Endothelial cell of umbilical vein (primary cell): ENCODE measurements at regions not wholly inside any gene's neighbourhood (a gene's known extent, or its start where the extent isn't known, plus 50 kb on each side); places are given as distances from the start of the nearest gene placed in this dataset.

ENCODE experiments used
- BruUV-seq: library from RNA; stranded (reverse); fragments of 400-500 nt; replicated peaks from 2 replicates; lab custom pipeline; 2021; lab: Mats Ljungman, UMichigan
- CTCF ChIA-PET: fragments of 300-600, 350-600 bp; sonication (Branson Sonifier 250); formaldehyde crosslinking; loops from one replicate; lab custom pipeline; 2021; ENCODE audit warnings: antibody characterized with exemption, inconsistent platforms; lab: Charles Lee
- POLR2A ChIA-PET: fragments of 300-600, 350-600 bp; sonication (Branson Sonifier 250); formaldehyde crosslinking; loops from one replicate; lab custom pipeline; 2021; ENCODE audit warnings: antibody characterized with exemption, inconsistent platforms; lab: Charles Lee
- DNase-seq: peaks from one replicate; pipeline ENCODE4 v3.0.0-alpha.2; 2011; ENCODE audit warnings: low read depth, low spot score
- FAIRE-seq: peaks from 2 replicates; lab custom pipeline; 2011; peaks lifted over from hg19 to GRCh38; lab: Jason Lieb, UNC
- H2AFZ ChIP-seq: 2 replicates; pipeline ENCODE4 v1.6.0; 2012; ENCODE audit warnings: low read depth, low read length, control low read depth, inconsistent platforms
- H3K27ac ChIP-seq: 2 replicates; pipeline ENCODE4 v1.5.1; 2011; ENCODE audit warnings: low read depth, mild to moderate bottlenecking, control low read depth, low read length, moderate library complexity; ENCODE audit not compliant: insufficient read depth
- H3K27me3 ChIP-seq, 2 experiments: 2 replicates each; pipeline versions ENCODE4 v1.6.0 to v1.6.1; 2011; ENCODE audit warnings: low read length in 2 of 2, mixed read lengths in 1 of 2; ENCODE audit not compliant: control insufficient read depth in 2 of 2, insufficient read depth in 2 of 2
- H3K36me3 ChIP-seq, 2 experiments: 2 replicates in 1 of 2; 3 replicates in 1 of 2; pipeline ENCODE4 v1.5.1; 2011; ENCODE audit warnings: low read length in 2 of 2, mild to moderate bottlenecking in 1 of 2, moderate library complexity in 1 of 2; ENCODE audit not compliant: control insufficient read depth in 2 of 2, insufficient read depth in 2 of 2; ENCODE audit errors: extremely low read depth in 1 of 2
- H3K4me1 ChIP-seq: 3 replicates; pipeline ENCODE4 v1.5.1; 2011; ENCODE audit warnings: mild to moderate bottlenecking, low read length; ENCODE audit not compliant: control insufficient read depth, insufficient read depth; ENCODE audit errors: extremely low read depth
- H3K4me2 ChIP-seq: 2 replicates; pipeline ENCODE4 v1.6.1; 2011; ENCODE audit warnings: low read length, control low read depth, mixed read lengths; ENCODE audit not compliant: insufficient read depth
- H3K4me3 ChIP-seq, 3 experiments: fragments of 200-600 bp in 1 of 3; sonication (generic), shearing (Covaris generic) in 1 of 3; replicated peaks in 1 of 3; 2 replicates each; pipeline ENCODE4 v1.5.1; 2011 to 2016; ENCODE audit warnings: control low read depth in 3 of 3, low read length in 3 of 3, mild to moderate bottlenecking in 2 of 3, inconsistent platforms in 1 of 3, low read depth in 1 of 3, moderate library complexity in 1 of 3; ENCODE audit not compliant: insufficient read depth in 1 of 3
- H3K79me2 ChIP-seq: 2 replicates; pipeline ENCODE4 v1.6.0; 2012; ENCODE audit warnings: low read length, inconsistent platforms; ENCODE audit not compliant: control insufficient read depth, insufficient read depth
- H3K9ac ChIP-seq: replicated peaks from 2 replicates; pipeline ENCODE3; 2011; ENCODE audit warnings: low read length, control low read depth; ENCODE audit not compliant: insufficient read depth; ENCODE audit errors: extremely low read depth
- H3K9me1 ChIP-seq: replicated peaks from 3 replicates; pipeline ENCODE4 v1.6.0; 2011; ENCODE audit warnings: mild to moderate bottlenecking, low read length; ENCODE audit not compliant: control insufficient read depth, insufficient read depth; ENCODE audit errors: extremely low read depth
- H3K9me3 ChIP-seq: replicated peaks from 2 replicates; pipeline ENCODE4 v1.5.1; 2012; ENCODE audit warnings: low read length, inconsistent platforms; ENCODE audit not compliant: control insufficient read depth, insufficient read depth
- H4K20me1 ChIP-seq: replicated peaks from 2 replicates; pipeline ENCODE3; 2011; ENCODE audit warnings: mild to moderate bottlenecking, low read length; ENCODE audit not compliant: control insufficient read depth, insufficient read depth; ENCODE audit errors: extremely low read depth
- CTCF ChIP-seq, 2 donors: IDR thresholded peaks; 1 replicate in 1 of 2; 2 replicates in 1 of 2; pipeline ENCODE4 v1.5.1; 2011; ENCODE audit warnings: low read length in 2 of 2, mild to moderate bottlenecking in 2 of 2, moderate library complexity in 2 of 2, control low read depth in 1 of 2, inconsistent platforms in 1 of 2, low read depth in 1 of 2; ENCODE audit not compliant: insufficient read depth in 1 of 2; ENCODE audit errors: extremely low read depth in 1 of 2
- EZH2 ChIP-seq: IDR thresholded peaks from 2 replicates; pipeline ENCODE4 v1.6.1; 2012; ENCODE audit warnings: borderline replicate concordance, low read depth, mild to moderate bottlenecking, moderate library complexity, low read length, inconsistent platforms; ENCODE audit not compliant: severe bottlenecking
- FOS ChIP-seq: IDR thresholded peaks from 2 replicates; pipeline ENCODE4 v1.6.1; 2011; ENCODE audit warnings: mild to moderate bottlenecking, low read length, moderate library complexity, borderline replicate concordance; ENCODE audit not compliant: insufficient read depth
- GATA2 ChIP-seq: IDR thresholded peaks from 2 replicates; pipeline ENCODE4 v1.7.0; 2011; ENCODE audit warnings: low read depth, mild to moderate bottlenecking, moderate library complexity, mixed read lengths, low read length; ENCODE audit not compliant: insufficient read length, insufficient read depth
- JUN ChIP-seq: IDR thresholded peaks from 2 replicates; pipeline ENCODE4 v1.6.1; 2011; ENCODE audit warnings: borderline replicate concordance, low read depth; ENCODE audit not compliant: insufficient read length, insufficient read depth
- MAX ChIP-seq: IDR thresholded peaks from 2 replicates; pipeline ENCODE4 v1.6.1; 2011; ENCODE audit not compliant: insufficient read depth, insufficient read length
- MYC ChIP-seq: IDR thresholded peaks from one replicate; pipeline ENCODE4 v1.6.1; 2011; ENCODE audit warnings: mild to moderate bottlenecking, low read depth, low read length
- POLR2A ChIP-seq: IDR thresholded peaks from 2 replicates; pipeline ENCODE4 v1.6.1; 2012; ENCODE audit warnings: low read depth, mild to moderate bottlenecking, control low read depth, low read length
- POLR2AphosphoS5 ChIP-seq: IDR thresholded peaks from 2 replicates; pipeline ENCODE4 v1.6.1; 2012; ENCODE audit warnings: low read depth, mild to moderate bottlenecking, control low read depth, low read length, moderate library complexity; ENCODE audit not compliant: insufficient read depth
- dilution Hi-C: fragments of 300-500 bp; cut with MboI; formaldehyde crosslinking; loops from one replicate; pipeline ENCODE4 v1.15.0; 2019; ENCODE audit warnings: low sequenced_read_pairs; ENCODE audit not compliant: extremely low pct_ligation_motif_present
- intact Hi-C: fragments of 100-400 bp; cut with micrococcal nuclease; formaldehyde crosslinking; loops from one replicate; pipeline ENCODE4 v1.10.0; 2022

- Histone ChIP-seq H3K27me3 (no peaks in the 10 kb centered on the region), H3K27ac (no peak overlapping the region), H3K9ac (no peak overlapping the region), H3K79me2 (no peaks in the 10 kb centered on the region), H3K4me2 (no peak overlapping the region), H3K4me1 (no peaks in the 10 kb centered on the region), H3K36me3 (no peaks in the 10 kb centered on the region), H4K20me1 (no peaks in the 10 kb centered on the region), H2AFZ (no peak overlapping the region), H3K9me1 (no peaks in the 10 kb centered on the region), H3K4me3 (no peak overlapping the region), H3K9me3 (no peaks in the 10 kb centered on the region)
- TF ChIP-seq FOS (no peak), MAX (no peak), POLR2AphosphoS5 (no peak), CTCF (IDR thresholded peaks at IDR 0.05; ENCODE audit: extremely low read depth in 1 of 2, insufficient read depth in 1 of 2, low read depth in 1 of 2, low read length in 2 of 2) (no peak), GATA2 (no peak), JUN (no peak), EZH2 (no peak), POLR2A (no peak), MYC (no peak)
- intact Hi-C loops (loop anchor here (1.0 kb wide), 1 partner anchor 240 kb away; no protein-coding TSS in a partner anchor), dilution Hi-C loops (no loop called here)
- FAIRE-seq (no peak), DNase-seq (no peak)
- CTCF ChIA-PET: interaction anchor here (1.0 to 3.3 kb wide), 5 partner anchors 23 to 245 kb away, joined by 4 to 22 read pairs (median 6); no protein-coding TSS in a partner anchor
- BruUV-seq: no TSS peak
- POLR2A ChIA-PET: no interaction called here
These were observed 242.6 kb upstream of the GSE1 start for GRCh38 chr16:85370543-85370880.
